Activated CD4-positive, alpha-beta T cell treated with anti-CD3 and anti-CD28 coated beads, Interleukin-2, Interleukin-6, amounts not matched to agents 100 ng/mL and 50 ng/mL, durations not matched to agents 16 hours and 8 hours (primary cell): ENCODE measurements at regions not wholly inside any gene's neighbourhood (a gene's known extent, or its start where the extent isn't known, plus 50 kb on each side); places are given as distances from the start of the nearest gene placed in this dataset.

Source experiments
- DNase-seq: peaks from one replicate; pipeline ENCODE4 v3.0.0-alpha.2; 2020

- no peak for DNase-seq
Observed at GRCh38 chr13:39245688-39246087, 207.4 kb downstream of the NHLRC3 start.

DNA sequence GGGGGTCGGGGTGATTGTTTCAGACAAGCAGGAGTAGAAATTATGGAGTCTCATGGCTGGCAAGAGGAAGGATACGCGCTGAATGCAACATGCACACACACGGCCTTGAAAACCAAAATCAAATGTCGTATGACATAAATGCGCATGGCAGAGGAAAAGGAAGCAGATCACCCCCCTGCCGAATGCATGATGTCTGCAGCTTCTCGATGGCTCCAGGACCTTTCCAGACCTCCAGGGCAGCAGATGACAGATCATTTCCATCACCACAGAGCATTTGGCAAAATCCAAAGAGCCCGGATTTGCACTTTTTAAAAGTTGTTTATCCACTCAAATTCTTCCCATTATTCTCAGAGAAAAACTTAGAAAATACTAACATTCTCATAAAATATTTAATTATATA is 211.7 kb downstream of the NHLRC3 start:
- no peak for DNase-seq

- no peak for DNase-seq
Observed at GRCh38 chr13:39250440-39250839, 212.2 kb downstream of the NHLRC3 start.

GRCh38 chr13:39251340-39251739 is 213.1 kb downstream of the NHLRC3 start:
- no peak for DNase-seq

DNA sequence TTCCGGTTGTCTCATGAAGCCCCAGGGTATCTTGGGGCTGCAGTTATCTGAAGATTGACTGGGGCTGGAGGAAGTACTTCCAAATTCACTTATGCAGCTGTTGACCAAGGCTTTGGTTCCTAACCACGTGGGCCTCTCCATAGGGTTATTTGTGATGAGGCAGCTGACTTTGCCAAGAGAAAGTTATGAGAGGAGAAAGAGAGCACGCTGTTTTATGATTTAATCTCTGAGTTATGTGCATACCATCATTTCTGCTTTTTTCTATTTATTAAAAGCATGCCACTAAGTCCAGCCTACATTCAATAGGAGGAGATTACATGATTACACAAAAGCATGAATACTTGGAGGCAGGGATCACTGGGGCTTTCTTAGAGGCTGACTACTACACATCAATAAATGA is 215.5 kb downstream of the NHLRC3 start:
- DNase-seq: no peak

- no peak for DNase-seq
Observed at GRCh38 chr13:39254601-39255000, 216.3 kb downstream of the NHLRC3 start.

- DNase-seq: no peak
Observed at GRCh38 chr13:39257642-39258041, 219.4 kb downstream of the NHLRC3 start.

- DNase-seq: peak; percentile 12
Observed at GRCh38 chr13:39259371-39260140, 221.3 kb downstream of the NHLRC3 start.

GRCh38 chr13:39263033-39263432 is 224.8 kb downstream of the NHLRC3 start:
- peak; percentile 67 for DNase-seq

DNA sequence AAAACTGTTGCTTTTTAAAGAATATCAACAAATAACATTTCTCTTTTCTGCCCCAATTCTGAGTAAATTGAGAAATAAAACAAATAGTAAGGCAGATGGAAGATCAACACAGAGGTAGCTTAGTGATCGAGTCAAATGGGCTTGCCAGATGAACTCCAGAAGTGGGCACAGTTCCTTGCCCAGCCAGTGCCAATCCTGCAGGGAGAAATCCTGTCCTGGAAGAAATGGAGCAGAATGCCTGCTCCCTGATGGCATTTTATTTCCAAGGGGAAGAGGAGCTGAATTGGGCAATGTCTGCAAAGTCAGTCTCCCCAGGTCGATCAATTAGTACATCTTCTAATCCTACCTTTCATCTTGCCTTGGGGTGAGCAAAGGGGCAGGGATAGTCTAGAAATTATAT is 225.3 kb downstream of the NHLRC3 start:
- DNase-seq: no peak

DNA sequence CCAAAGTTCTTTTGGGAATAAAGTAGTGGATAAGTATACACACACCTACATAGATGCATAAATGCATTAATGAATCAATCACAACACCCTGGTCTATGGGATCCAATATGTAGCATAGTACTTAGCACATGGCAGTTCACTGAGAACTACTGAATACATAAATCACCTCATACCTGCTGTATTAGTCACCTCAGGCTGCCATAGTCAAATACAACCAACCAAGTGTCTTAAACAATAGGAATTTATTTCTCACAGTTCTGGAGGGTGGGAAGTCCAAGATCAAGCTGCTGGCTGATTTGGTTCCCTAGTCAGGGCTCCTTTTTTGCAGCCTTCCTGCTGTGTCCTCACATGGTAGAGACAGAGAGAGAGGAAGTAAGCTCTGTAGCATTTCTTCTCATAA is 228.2 kb downstream of the NHLRC3 start:
- DNase-seq: no peak

- DNase-seq: no peak
Observed at GRCh38 chr13:39268398-39268797, 230.1 kb downstream of the NHLRC3 start.

GRCh38 chr13:39269004-39269403 is 230.7 kb downstream of the NHLRC3 start:
- DNase-seq: no peak

DNA sequence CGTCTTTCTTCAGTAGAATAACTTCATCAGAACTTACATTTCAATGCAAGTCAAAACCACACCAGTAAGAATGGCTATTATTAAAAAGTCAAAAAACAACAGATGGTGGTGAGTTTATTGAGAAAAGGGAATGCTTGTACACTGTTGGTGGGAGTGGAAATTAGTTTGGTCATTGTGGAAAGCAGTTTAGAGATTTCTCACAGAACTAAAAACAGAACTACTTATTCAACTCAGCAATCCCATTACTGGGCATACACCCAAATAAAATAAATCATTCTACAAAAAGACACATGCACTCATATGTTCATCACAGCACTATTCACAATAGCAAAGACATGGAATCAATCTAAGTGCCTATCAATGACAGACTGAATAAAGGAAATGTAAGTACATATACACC is 231.2 kb downstream of the NHLRC3 start:
- no peak for DNase-seq

DNA sequence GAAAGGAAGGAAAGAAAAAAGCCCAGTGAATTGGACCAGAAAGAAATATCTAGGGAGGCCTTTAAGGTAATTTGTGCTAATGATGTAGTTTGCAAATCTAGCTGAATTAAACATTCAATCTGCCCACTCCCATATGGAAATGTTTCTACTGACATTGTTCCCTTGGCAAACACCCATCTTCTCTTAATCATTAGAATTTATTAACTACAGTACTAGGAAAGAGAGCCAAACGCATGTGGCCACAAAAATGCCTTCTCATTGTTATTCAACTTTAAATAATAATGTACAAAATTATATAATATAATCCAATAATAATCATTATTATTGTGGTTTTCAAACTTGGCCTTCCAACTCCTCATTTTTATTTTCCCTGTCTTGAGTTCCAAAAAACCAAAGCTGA is 234.7 kb downstream of the NHLRC3 start:
- DNase-seq: no peak

DNA sequence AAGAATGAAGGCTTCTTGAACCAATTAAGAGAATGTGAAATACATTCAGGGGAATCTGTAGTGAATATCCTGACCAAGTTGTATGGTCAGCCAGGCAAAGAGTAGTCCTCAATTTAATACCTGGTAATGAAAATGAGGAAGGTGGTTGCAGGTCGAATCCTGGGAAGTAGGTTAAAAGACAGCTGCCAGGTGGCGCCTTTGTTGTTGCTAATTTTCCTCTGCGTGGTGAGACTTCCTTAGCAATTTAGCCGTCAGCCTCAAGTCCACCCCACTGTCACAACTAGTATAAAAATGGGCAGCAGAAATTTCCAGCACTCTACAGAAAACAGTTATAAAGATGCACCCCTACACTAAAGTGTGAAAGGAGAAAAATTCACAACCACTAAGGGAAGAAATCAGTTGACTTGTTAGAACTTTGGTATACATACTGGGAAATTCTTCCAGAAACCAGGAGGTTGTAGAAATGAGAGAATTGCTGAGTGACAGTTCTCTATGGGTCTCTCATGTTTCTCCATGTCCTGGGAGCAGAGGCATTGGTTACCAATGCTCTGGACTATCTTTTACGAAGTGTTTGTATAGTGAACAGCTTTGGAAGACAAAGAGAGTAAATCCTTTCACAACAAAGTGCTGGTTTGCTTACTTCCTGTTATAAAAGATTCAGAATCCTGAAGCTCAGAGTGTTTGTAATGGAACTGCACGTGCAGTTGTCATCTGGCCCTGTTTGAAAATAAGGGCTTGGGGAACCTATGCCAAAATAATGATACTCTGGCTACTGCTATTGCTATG is 235.9 kb downstream of the NHLRC3 start:
- DNase-seq: no peak

GRCh38 chr13:39274739-39275325 is 236.6 kb downstream of the NHLRC3 start:
- no peak for DNase-seq

- no peak for DNase-seq
Observed at GRCh38 chr13:39279077-39279476, 240.8 kb downstream of the NHLRC3 start.

GRCh38 chr13:39281539-39282150 is 243.4 kb downstream of the NHLRC3 start:
- DNase-seq: no peak

DNA sequence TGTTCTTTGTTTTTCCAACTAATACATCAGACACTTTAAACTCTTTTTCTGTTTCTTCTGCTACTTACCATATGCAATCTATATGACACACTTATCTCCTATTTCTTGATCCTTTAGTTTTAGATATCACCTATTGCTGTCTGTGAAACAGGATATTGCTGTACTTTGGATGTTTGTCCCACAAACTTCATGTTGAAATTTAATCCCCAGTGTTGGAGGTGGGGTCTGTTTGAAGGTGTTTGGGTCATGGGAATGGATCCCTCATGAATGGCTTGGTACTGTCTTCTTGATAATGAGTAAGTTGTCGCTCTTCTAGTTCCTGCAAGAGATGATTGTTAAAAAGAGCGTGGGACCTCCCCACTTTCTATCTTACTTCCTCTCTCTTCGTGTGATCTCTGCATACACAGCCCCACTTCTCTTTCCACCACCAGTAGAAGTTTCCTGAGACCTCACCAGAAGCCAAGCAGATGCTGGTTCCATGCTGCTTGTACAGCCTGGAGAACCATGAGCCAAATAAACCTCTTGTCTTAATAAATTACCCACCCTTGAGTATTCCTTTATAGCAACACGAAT is 244.2 kb downstream of the NHLRC3 start:
- DNase-seq: no peak

GRCh38 chr13:39283072-39283471 is 244.8 kb downstream of the NHLRC3 start:
- DNase-seq: no peak

GRCh38 chr13:39284801-39285388 is 246.6 kb downstream of the NHLRC3 start:
- DNase-seq: no peak
